ENCODE measurements at regions not wholly inside any gene's neighbourhood (a gene's known extent, or its start where the extent isn't known, plus 50 kb on each side); places are given as distances from the start of the nearest gene placed in this dataset.

GRCh38 chr4:45370408-45370807 is 644.1 kb upstream of the GNPDA2 start:
- H3K4me1 ChIP-seq (ENCODE audit: insufficient read depth): no peaks in the 10 kb centered on the region
- no peaks in the 10 kb centered on the region for H3K27me3 ChIP-seq
- no peak for DNase-seq
- H3K27ac ChIP-seq: no peak overlapping the region
- no peak overlapping the region for H3K4me3 ChIP-seq
- H3K9me3 ChIP-seq: no peaks in the 10 kb centered on the region
- 72 to 79% (median 73%) methylated on average over 2 of the region's 2 CpGs for WGBS, 3 donors
- H3K36me3 ChIP-seq: no peaks in the 10 kb centered on the region
- TF ChIP-seq CTCF (IDR thresholded peaks at IDR 0.05) (no peak), POLR2A (IDR thresholded peaks at IDR 0.05) (no peak), EP300 (IDR thresholded peaks at IDR 0.05) (no peak)
- intact Hi-C loops (cut with DNase I): no loop called here

DNA sequence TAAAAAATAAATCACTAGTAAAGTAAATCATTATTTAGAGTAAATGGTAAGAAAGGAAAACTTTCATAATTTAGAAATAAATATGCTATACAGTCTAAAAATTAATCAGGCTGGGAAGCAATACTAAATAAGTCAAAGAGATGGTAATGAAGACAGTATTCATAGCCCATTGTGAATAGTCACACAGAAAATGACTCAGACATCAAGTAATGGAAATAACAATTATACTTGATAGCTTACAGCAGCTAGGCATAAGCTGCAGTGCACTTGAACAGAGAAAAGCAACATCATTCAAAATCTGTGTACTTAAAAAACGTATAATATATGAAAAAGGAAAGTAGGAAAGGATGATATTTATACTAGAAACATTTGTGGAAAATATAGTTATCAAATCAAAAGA is 642.5 kb upstream of the GNPDA2 start:
- no peak for DNase-seq
- intact Hi-C loops (cut with DNase I): no loop called here
- Histone ChIP-seq H3K36me3 (no peaks in the 10 kb centered on the region), H3K27ac (no peak overlapping the region), H3K27me3 (no peaks in the 10 kb centered on the region), H3K4me1 (ENCODE audit: insufficient read depth) (no peaks in the 10 kb centered on the region), H3K9me3 (no peaks in the 10 kb centered on the region), H3K4me3 (no peak overlapping the region)
- 9 to 33% (median 20%) methylated on average over 1 of the region's 1 CpG for WGBS, 3 donors
- no peak for TF ChIP-seq EP300 (IDR thresholded peaks at IDR 0.05)
- no peak for TF ChIP-seq POLR2A (IDR thresholded peaks at IDR 0.05)
- TF ChIP-seq CTCF (IDR thresholded peaks at IDR 0.05): no peak

- H3K4me1 ChIP-seq (ENCODE audit: insufficient read depth): no peaks in the 10 kb centered on the region
- H3K4me3 ChIP-seq: no peak overlapping the region
- no peak overlapping the region for H3K27ac ChIP-seq
- H3K36me3 ChIP-seq: no peaks in the 10 kb centered on the region
- intact Hi-C loops (cut with DNase I): no loop called here
- TF ChIP-seq CTCF (IDR thresholded peaks at IDR 0.05) (no peak), POLR2A (IDR thresholded peaks at IDR 0.05) (no peak), EP300 (IDR thresholded peaks at IDR 0.05) (no peak)
- DNase-seq: no peak
- no peaks in the 10 kb centered on the region for H3K9me3 ChIP-seq
- 64 to 71% (median 67%) methylated on average over 3 of the region's 3 CpGs for WGBS, 3 donors
- no peaks in the 10 kb centered on the region for H3K27me3 ChIP-seq
Measured at GRCh38 chr4:45363931-45364330, 637.6 kb upstream of the GNPDA2 start.

- no peak for DNase-seq
- no peak overlapping the region for H3K27ac ChIP-seq
- H3K4me1 ChIP-seq (ENCODE audit: insufficient read depth): no peaks in the 10 kb centered on the region
- 75 to 95% (median 78%) methylated on average over 3 of the region's 3 CpGs for WGBS, 3 donors
- no peaks in the 10 kb centered on the region for H3K9me3 ChIP-seq
- intact Hi-C loops (cut with DNase I): no loop called here
- no peaks in the 10 kb centered on the region for H3K27me3 ChIP-seq
- H3K4me3 ChIP-seq: no peak overlapping the region
- no peak for TF ChIP-seq POLR2A (IDR thresholded peaks at IDR 0.05)
- no peak for TF ChIP-seq CTCF (IDR thresholded peaks at IDR 0.05)
- no peak for TF ChIP-seq EP300 (IDR thresholded peaks at IDR 0.05)
- no peaks in the 10 kb centered on the region for H3K36me3 ChIP-seq
Measured at GRCh38 chr4:45358573-45359506, 632.5 kb upstream of the GNPDA2 start.
